ENCODE measurements at regions not wholly inside any gene's neighbourhood (a gene's known extent, or its start where the extent isn't known, plus 50 kb on each side); places are given as distances from the start of the nearest gene placed in this dataset.

DNA sequence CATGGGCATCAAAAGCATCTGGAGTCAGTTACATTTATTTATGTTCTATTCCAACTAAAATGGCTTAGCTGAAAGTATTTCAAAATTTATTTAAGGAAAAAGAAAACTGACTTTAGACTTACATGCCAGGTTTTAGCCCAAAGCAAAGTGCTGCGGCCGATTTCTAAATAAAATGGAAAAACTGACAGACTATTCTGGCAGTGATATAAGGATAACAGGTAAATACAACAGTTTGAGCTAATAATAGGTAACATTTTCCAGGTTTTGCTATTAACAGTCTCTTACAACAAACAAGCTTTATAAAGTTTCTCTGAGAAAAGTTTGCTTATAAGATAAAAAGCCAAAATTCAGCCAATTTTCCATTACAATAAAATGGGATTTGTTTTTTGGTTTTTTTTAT lies 937.2 kb upstream of the FLRT2 start:
- no peak for ATAC-seq
- DNase-seq (ENCODE audit: low spot score), result no peak

DNA sequence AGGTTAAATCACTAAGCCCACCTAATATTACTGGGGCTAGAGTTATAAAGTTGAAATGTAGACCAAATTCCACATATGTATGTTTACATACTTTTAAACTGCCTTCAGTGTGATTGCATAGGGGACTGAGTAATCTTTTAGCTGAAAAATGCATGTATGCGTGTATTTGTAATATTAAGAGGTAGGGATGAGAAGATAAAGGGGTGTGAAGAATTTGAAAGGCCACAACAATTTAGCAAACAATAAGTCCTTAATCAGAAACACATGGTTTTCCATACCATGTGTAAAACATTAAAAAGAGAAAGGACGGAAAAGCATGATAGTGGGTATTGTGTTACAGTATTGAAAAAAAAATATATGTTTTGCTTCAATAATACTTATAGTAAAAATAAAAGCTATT lies 919.9 kb upstream of the FLRT2 start:
- DNase-seq (ENCODE audit: low spot score) (no peak), ATAC-seq (no peak)

GRCh38 chr14:84622357-84622756 lies 907.6 kb upstream of the FLRT2 start:
- ATAC-seq (no peak), DNase-seq (ENCODE audit: low spot score) (no peak)

DNA sequence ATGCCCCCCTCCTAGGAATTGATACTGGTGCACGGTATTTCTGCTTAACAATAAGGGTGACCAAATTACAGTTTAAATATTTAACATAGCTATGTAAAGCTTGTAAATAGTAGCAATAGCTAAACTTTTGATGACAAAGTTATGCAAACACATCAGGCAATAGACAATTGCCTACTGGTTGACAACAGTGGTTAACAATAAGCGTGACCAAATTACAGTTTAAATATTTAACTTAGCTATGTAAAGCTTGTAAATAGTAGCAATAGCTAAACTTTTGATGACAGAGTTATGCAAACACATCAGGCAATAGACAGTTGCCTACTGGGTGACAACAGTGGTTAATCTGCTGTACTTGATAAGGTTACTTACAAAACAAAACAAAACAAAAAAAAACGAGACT lies 886.5 kb upstream of the FLRT2 start:
- ATAC-seq, result no peak
- DNase-seq (ENCODE audit: low spot score), result no peak

DNA sequence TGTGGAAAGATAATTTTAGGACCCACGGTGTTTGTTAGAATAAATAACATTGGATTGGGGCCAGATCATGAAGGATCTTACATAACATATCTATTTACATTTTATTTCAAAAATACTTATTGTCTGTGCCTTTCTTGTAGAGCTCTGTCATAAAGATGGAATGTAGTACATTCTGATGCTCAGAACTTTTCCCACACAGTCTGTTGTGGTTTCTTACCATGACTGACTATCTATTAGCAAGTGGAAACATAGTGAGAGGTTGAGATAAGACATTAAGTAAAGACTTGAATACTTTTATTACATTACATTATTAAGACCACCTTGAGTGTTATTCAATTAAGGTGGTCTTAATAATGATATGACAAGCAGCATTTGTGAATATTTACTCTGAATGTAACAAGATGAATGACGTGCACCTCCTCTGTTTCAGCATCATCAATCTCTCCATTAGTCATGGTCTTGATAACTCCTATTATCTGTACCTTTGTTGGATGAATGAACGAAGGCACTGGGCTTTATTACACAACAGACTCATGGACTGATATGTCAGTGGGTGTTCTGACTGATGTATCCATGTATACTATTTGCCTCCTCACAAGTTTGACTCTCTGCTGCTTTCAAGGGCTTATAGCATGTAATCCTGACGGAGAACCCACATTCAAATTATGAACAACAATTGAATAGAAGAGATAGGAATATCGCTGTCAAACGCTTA lies 883.0 kb upstream of the FLRT2 start:
- DNase-seq (ENCODE audit: low spot score), result no peak
- ATAC-seq, result no peak

- no peak for DNase-seq (ENCODE audit: low spot score)
- ATAC-seq, result no peak
Measured at GRCh38 chr14:84655014-84655413, 874.9 kb upstream of the FLRT2 start.

- DNase-seq (ENCODE audit: low spot score), result no peak
- ATAC-seq, result no peak
Measured at GRCh38 chr14:84657911-84658310, 872.0 kb upstream of the FLRT2 start.

DNA sequence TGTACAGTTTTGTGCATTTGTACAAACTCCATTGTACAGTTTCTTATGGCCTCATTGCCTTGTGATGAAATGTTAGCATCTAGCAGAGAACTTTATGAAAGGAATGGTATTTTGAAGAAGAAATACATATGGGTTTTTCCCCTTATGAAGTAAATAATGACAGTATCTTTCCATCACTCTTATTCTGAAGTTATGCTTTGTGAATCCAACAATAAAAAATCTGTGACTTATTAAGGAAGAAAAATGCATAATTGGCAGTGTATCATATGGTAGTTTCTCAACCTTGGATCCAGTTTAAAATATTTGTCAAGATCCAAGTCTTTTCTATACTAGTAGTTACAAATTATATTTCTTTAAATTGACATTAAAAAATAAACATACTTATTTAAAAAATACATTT lies 859.1 kb upstream of the FLRT2 start:
- ATAC-seq (no peak), DNase-seq (ENCODE audit: low spot score) (no peak)

DNA sequence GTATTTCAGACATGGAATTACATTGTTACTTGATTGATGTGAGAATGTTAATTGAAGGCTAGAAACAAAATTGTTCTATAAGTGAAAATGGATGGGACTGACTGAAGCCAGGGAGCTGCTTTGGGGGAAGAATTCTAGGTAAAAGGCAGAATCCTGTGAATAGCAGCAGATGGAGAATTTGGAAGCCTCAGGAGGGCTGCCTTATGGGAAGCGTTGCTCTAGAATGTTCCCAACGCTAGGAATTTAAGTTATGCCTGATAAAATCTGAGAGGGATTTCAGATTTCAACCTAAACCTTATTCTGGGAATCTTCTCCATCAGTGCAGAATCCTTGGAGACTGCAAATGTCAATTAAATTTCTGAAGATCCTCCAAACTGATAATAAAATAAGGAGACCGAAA lies 858.2 kb upstream of the FLRT2 start:
- no peak for DNase-seq (ENCODE audit: low spot score)
- ATAC-seq, result no peak

GRCh38 chr14:84674636-84675035 lies 855.3 kb upstream of the FLRT2 start:
- no peak for DNase-seq (ENCODE audit: low spot score)
- no peak for ATAC-seq

GRCh38 chr14:84686550-84686949 lies 843.4 kb upstream of the FLRT2 start:
- ATAC-seq (no peak), DNase-seq (ENCODE audit: low spot score) (no peak)

DNA sequence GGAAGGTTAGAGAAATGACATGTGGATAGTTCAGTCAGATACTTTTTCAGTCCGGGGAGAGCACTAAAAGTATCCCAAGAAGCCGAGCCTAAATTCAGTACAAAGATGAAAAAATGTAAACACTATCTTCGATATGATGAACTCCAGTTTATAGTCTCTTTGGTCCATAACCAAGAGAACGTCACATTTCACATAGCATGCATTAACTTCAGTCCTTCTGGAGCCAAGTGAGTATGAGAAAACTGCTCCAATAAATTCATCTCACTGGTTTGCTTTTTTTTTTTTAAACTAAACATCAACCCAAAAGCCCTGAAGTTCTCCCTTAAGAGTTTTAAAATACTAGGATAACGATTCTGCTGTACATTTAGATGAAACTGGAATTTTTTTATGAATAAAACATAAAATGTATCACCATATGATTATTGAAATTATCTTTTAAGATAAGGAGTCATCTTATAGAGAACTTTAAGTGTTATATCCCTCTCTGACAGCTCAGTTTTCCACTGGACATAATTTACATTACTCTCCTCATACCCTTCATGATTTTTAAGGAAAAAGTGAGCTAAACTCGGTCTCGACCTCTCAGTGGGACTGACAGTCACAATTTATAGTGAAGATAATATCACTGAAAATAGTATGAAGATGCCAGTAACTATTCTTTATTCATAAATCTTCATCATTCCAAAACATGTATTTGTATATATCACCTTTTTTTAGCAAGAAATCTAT lies 841.5 kb upstream of the FLRT2 start:
- no peak for DNase-seq (ENCODE audit: low spot score)

GRCh38 chr14:84694161-84694560 lies 835.8 kb upstream of the FLRT2 start:
- ATAC-seq, result no peak
- no peak for DNase-seq (ENCODE audit: low spot score)

More for the DNA sequence above, 841.5 kb upstream of the FLRT2 start:
- no peak for ATAC-seq

GRCh38 chr14:84704601-84705000 lies 825.3 kb upstream of the FLRT2 start:
- DNase-seq (ENCODE audit: low spot score) (no peak), ATAC-seq (no peak)

DNA sequence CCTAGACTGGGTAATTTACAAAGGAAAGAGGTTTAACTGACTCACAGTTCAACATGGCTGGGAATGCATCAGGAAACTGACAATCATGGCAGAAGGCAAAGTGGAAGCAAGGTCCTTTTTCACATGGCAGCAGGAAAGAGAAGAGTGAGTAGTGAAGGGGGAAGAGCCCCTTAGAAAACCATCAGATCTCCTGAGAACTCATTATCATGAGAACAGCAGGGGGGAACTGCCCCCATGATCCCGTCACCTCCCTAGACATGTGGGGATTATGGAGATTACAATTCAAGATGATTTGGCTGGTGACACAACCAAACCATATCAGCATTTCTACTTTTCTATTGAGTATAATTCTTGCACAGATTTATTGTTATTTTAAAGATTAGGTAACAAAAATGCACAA lies 822.1 kb upstream of the FLRT2 start:
- no peak for ATAC-seq
- DNase-seq (ENCODE audit: low spot score), result no peak

DNA sequence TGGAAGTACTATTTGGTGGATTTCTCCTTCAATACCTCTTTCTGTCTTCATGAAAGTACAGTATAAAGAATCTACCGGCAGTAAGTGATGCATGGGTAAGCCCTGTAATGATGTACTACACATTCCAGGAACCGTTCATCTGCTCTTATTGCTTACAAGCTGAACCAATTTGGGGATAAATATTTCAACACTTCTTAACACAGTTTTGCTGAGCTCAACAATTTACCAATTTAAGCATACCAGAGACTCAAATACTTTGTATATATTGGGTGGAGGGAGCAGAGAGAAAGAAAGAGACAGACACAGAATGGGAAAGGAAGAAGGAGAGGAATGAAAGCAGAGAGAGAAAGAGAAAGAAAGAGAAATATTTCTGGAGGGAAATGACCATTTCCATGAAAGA lies 821.1 kb upstream of the FLRT2 start:
- DNase-seq (ENCODE audit: low spot score), result no peak
- no peak for ATAC-seq

DNA sequence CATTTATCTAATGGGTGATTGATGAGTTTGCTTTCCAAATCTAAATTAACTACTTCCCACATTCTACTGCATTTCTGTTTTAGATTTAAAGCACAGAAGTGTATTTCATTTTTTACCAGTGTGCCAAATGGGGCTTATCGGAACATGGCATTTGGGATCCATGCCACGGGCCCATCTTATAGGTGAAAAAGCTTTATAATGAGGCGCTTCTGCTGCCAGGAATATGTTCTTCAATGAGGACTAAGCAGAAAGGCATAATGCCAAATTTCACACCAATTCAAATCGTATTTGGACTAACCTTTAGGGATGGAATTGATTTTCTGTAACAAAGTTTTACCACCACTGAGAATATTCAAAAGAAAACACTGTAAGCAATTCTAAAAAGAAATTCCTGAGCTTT lies 803.5 kb upstream of the FLRT2 start:
- ATAC-seq (no peak), DNase-seq (ENCODE audit: low spot score) (no peak)

- DNase-seq (ENCODE audit: low spot score) (no peak), ATAC-seq (no peak)
Measured at GRCh38 chr14:84749191-84749955, 780.6 kb upstream of the FLRT2 start.

GRCh38 chr14:84750284-84750683 lies 779.7 kb upstream of the FLRT2 start:
- no peak for ATAC-seq
- no peak for DNase-seq (ENCODE audit: low spot score)

GRCh38 chr14:84750763-84751554 lies 779.0 kb upstream of the FLRT2 start:
- ATAC-seq (no peak), DNase-seq (ENCODE audit: low spot score) (no peak)

- no peak for DNase-seq (ENCODE audit: low spot score)
- ATAC-seq, result no peak
Measured at GRCh38 chr14:84751745-84752144, 778.2 kb upstream of the FLRT2 start.
